Mesenchymal stem cell (in vitro differentiated cells and primary cell): ENCODE measurements at regions not wholly inside any gene's neighbourhood (a gene's known extent, or its start where the extent isn't known, plus 50 kb on each side); places are given as distances from the start of the nearest gene placed in this dataset.
"Not testable (repeated sequence)": the region's sequence is repeated elsewhere in the genome, so short reads cannot be mapped to it uniquely, and the experiment has no call there.

Experiments used
- DNase-seq: peaks from one replicate; pipeline ENCODE4 v3.0.0-alpha.2; 2013
- H2AFZ ChIP-seq: one replicate; pipeline ENCODE4 v1.6.1; 2013; ENCODE audit warnings: low read depth, mild to moderate bottlenecking, control low read depth, inconsistent platforms, low read length, moderate library complexity
- H2AK5ac ChIP-seq: 2 replicates; pipeline ENCODE4 v1.6.1; 2013; ENCODE audit warnings: low read length, moderate library complexity, mild to moderate bottlenecking, inconsistent platforms; ENCODE audit not compliant: severe bottlenecking
- H2BK120ac ChIP-seq: one replicate; pipeline ENCODE4 v1.6.1; 2013; ENCODE audit warnings: low read depth, mild to moderate bottlenecking, inconsistent platforms, low read length, moderate library complexity
- H2BK12ac ChIP-seq, 2 experiments: one replicate each; pipeline ENCODE4 v1.6.1; 2013; ENCODE audit warnings: inconsistent platforms in 2 of 2, low read length in 2 of 2, mild to moderate bottlenecking in 2 of 2, moderate library complexity in 2 of 2, control low read depth in 1 of 2
- H2BK15ac ChIP-seq: one replicate; pipeline ENCODE4 v1.6.1; 2013; ENCODE audit warnings: mild to moderate bottlenecking, low read depth, inconsistent platforms; ENCODE audit not compliant: poor library complexity, severe bottlenecking
- H2BK5ac ChIP-seq: 2 replicates; pipeline ENCODE4 v1.6.1; 2013; ENCODE audit warnings: low read depth, mild to moderate bottlenecking, low read length, control low read depth, inconsistent platforms; ENCODE audit not compliant: poor library complexity, severe bottlenecking
- H3K14ac ChIP-seq, 2 experiments: one replicate each; pipeline ENCODE4 v1.6.1; 2013; ENCODE audit warnings: inconsistent platforms in 2 of 2, low read length in 2 of 2, control low read depth in 1 of 2, mild to moderate bottlenecking in 1 of 2, moderate library complexity in 1 of 2
- H3K18ac ChIP-seq, 2 experiments: one replicate each; pipeline ENCODE4 v1.6.1; 2013; ENCODE audit warnings: inconsistent platforms in 2 of 2, low read length in 2 of 2, control low read depth in 1 of 2, low read depth in 1 of 2, mild to moderate bottlenecking in 1 of 2
- H3K23ac ChIP-seq, 2 experiments: one replicate each; pipeline ENCODE4 v1.6.1; 2013; ENCODE audit warnings: inconsistent platforms in 2 of 2, low read length in 2 of 2, mild to moderate bottlenecking in 2 of 2, moderate library complexity in 2 of 2, control low read depth in 1 of 2
- H3K27ac ChIP-seq: 2 replicates; pipeline ENCODE4 v1.5.1; 2013; ENCODE audit warnings: mild to moderate bottlenecking, moderate library complexity, low read length, control low read depth, inconsistent platforms; ENCODE audit not compliant: poor library complexity, severe bottlenecking
- H3K27me3 ChIP-seq, 2 experiments: 2 replicates each; pipeline versions ENCODE4 v1.6.1 to v1.7.0; 2013; ENCODE audit warnings: low read length in 2 of 2, mild to moderate bottlenecking in 2 of 2, moderate library complexity in 2 of 2, control low read depth in 1 of 2, inconsistent platforms in 1 of 2; ENCODE audit not compliant: control insufficient read depth in 1 of 2, insufficient read depth in 1 of 2
- H3K36me3 ChIP-seq, 2 experiments: 2 replicates each; pipeline versions ENCODE4 v1.6.1 to v1.7.0; 2013; ENCODE audit warnings: low read length in 2 of 2, control low read depth in 1 of 2, inconsistent platforms in 1 of 2, low read depth in 1 of 2, mild to moderate bottlenecking in 1 of 2; ENCODE audit not compliant: insufficient read depth in 2 of 2, control insufficient read depth in 1 of 2
- H3K4ac ChIP-seq, 2 experiments: one replicate each; pipeline ENCODE4 v1.6.1; 2013; ENCODE audit warnings: inconsistent platforms in 2 of 2, low read length in 2 of 2, mild to moderate bottlenecking in 2 of 2, moderate library complexity in 2 of 2, control low read depth in 1 of 2, low read depth in 1 of 2
- H3K4me1 ChIP-seq: 2 replicates; pipeline ENCODE4 v1.6.1; 2013; ENCODE audit warnings: low read depth, low read length, control low read depth; ENCODE audit not compliant: control insufficient read depth, insufficient read depth
- H3K4me2 ChIP-seq: 2 replicates; pipeline ENCODE4 v1.6.1; 2013; ENCODE audit warnings: low read length, mild to moderate bottlenecking, inconsistent platforms; ENCODE audit not compliant: poor library complexity, severe bottlenecking
- H3K4me3 ChIP-seq, 2 experiments: 2 replicates each; pipeline versions ENCODE4 v1.5.1 to v1.7.0; 2013; ENCODE audit warnings: low read length in 2 of 2, mild to moderate bottlenecking in 2 of 2, control low read depth in 1 of 2, low read depth in 1 of 2; ENCODE audit not compliant: insufficient read depth in 1 of 2
- H3K79me1 ChIP-seq: replicated peaks from 2 replicates; pipeline ENCODE4 v1.6.1; 2013; ENCODE audit warnings: mild to moderate bottlenecking, control low read depth, low read length, inconsistent platforms; ENCODE audit not compliant: poor library complexity, severe bottlenecking
- H3K9ac ChIP-seq: 2 replicates; pipeline ENCODE4 v1.7.0; 2013; ENCODE audit warnings: mild to moderate bottlenecking, low read length, moderate library complexity
- H3K9me3 ChIP-seq: 2 replicates; pipeline ENCODE4 v1.7.0; 2013; ENCODE audit warnings: mild to moderate bottlenecking, low read length; ENCODE audit not compliant: control insufficient read depth
- H4K8ac ChIP-seq: one replicate; pipeline ENCODE4 v1.6.1; 2013; ENCODE audit warnings: inconsistent platforms, mild to moderate bottlenecking, low read length, moderate library complexity
- H4K91ac ChIP-seq: one replicate; pipeline ENCODE4 v1.6.1; 2013; ENCODE audit warnings: mild to moderate bottlenecking, low read length, inconsistent platforms
- WGBS: methylation state at CpG from one replicate; pipeline ENCODE4 v1.1.7; 2013; ENCODE audit warnings: mixed read lengths; 5-methylcytosine and 5-hydroxymethylcytosine counted together

- H2BK15ac ChIP-seq = no peak overlapping the region
- no peak overlapping the region for H3K18ac ChIP-seq
- H2AK5ac ChIP-seq = no peak overlapping the region
- no peak overlapping the region for H2AFZ ChIP-seq
- H3K27me3 ChIP-seq = no peaks in the 10 kb centered on the region
- H4K91ac ChIP-seq = no peak overlapping the region
- no CpG with 5 or more reads among the region's 1 CpG for WGBS
- no peak overlapping the region for H3K9ac ChIP-seq
- H4K8ac ChIP-seq = no peak overlapping the region
- H3K23ac ChIP-seq = no peak overlapping the region
- peaks cover 63% of the 10 kb centered on the region for H3K9me3 ChIP-seq
- H3K4me2 ChIP-seq = no peak overlapping the region
- no peak overlapping the region for H3K14ac ChIP-seq
- H3K4me1 ChIP-seq = no peaks in the 10 kb centered on the region
- no peak for DNase-seq
- peak overlapping the region in 1 of 2 experiments; percentile 14 for H3K4me3 ChIP-seq
- H2BK120ac ChIP-seq = no peak overlapping the region
- H3K27ac ChIP-seq = no peak overlapping the region
- H2BK5ac ChIP-seq = no peak overlapping the region
- H3K36me3 ChIP-seq = no peaks in the 10 kb centered on the region
- no peak overlapping the region for H3K4ac ChIP-seq
- H2BK12ac ChIP-seq = no peak overlapping the region
- no peaks in the 10 kb centered on the region for H3K79me1 ChIP-seq
Observed at GRCh38 chr15:39009740-39010139, 445.1 kb upstream of the RASGRP1 start.

- H2AFZ ChIP-seq, H3K4ac ChIP-seq, H4K91ac ChIP-seq, H2BK120ac ChIP-seq, H3K4me1 ChIP-seq, H3K27me3 ChIP-seq, H4K8ac ChIP-seq, H2BK12ac ChIP-seq, H2AK5ac ChIP-seq, H3K4me2 ChIP-seq, H2BK15ac ChIP-seq, H3K18ac ChIP-seq, H3K4me3 ChIP-seq, H3K36me3 ChIP-seq, H3K27ac ChIP-seq, H3K79me1 ChIP-seq, H3K23ac ChIP-seq, H3K14ac ChIP-seq, DNase-seq, H3K9ac ChIP-seq, H2BK5ac ChIP-seq: not testable (repeated sequence)
- 53% methylated on average over 3 of the region's 3 CpGs for WGBS
- H3K9me3 ChIP-seq = peaks cover 60% of the 10 kb centered on the region
Observed at GRCh38 chr15:39011066-39011465, 446.5 kb upstream of the RASGRP1 start.

GRCh38 chr15:39013262-39013661 lies 448.6 kb upstream of the RASGRP1 start:
- H3K14ac ChIP-seq = no peak overlapping the region
- H3K27me3 ChIP-seq = no peaks in the 10 kb centered on the region
- no peak overlapping the region for H3K23ac ChIP-seq
- H3K79me1 ChIP-seq = no peaks in the 10 kb centered on the region
- no peak overlapping the region for H3K18ac ChIP-seq
- no peak overlapping the region for H3K4me2 ChIP-seq
- no peak for DNase-seq
- no peak overlapping the region for H2BK5ac ChIP-seq
- H2BK15ac ChIP-seq = no peak overlapping the region
- no peak overlapping the region for H4K8ac ChIP-seq
- H3K27ac ChIP-seq = no peak overlapping the region
- H3K36me3 ChIP-seq = no peaks in the 10 kb centered on the region
- no peak overlapping the region for H2AK5ac ChIP-seq
- no peak overlapping the region for H3K4ac ChIP-seq
- no peak overlapping the region for H3K4me3 ChIP-seq
- H2BK120ac ChIP-seq = no peak overlapping the region
- peaks cover 46% of the 10 kb centered on the region for H3K9me3 ChIP-seq
- WGBS = 97% methylated on average over 6 of the region's 12 CpGs
- no peak overlapping the region for H2AFZ ChIP-seq
- no peak overlapping the region for H4K91ac ChIP-seq
- no peaks in the 10 kb centered on the region for H3K4me1 ChIP-seq
- no peak overlapping the region for H3K9ac ChIP-seq
- no peak overlapping the region for H2BK12ac ChIP-seq

GRCh38 chr15:39014682-39015081 lies 450.1 kb upstream of the RASGRP1 start:
- no peaks in the 10 kb centered on the region for H3K27me3 ChIP-seq
- H3K9ac ChIP-seq = no peak overlapping the region
- DNase-seq = no peak
- H3K79me1 ChIP-seq = no peaks in the 10 kb centered on the region
- H3K27ac ChIP-seq = no peak overlapping the region
- no peak overlapping the region for H3K23ac ChIP-seq
- no peak overlapping the region for H2BK120ac ChIP-seq
- peaks cover 32% of the 10 kb centered on the region for H3K9me3 ChIP-seq
- H2AFZ ChIP-seq = no peak overlapping the region
- no peak overlapping the region for H4K8ac ChIP-seq
- no peak overlapping the region for H2BK15ac ChIP-seq
- H3K4me3 ChIP-seq = no peak overlapping the region
- no peak overlapping the region for H3K14ac ChIP-seq
- no CpG with 5 or more reads among the region's 1 CpG for WGBS
- H3K4me2 ChIP-seq = no peak overlapping the region
- H4K91ac ChIP-seq = no peak overlapping the region
- H3K4me1 ChIP-seq = no peaks in the 10 kb centered on the region
- H2AK5ac ChIP-seq = no peak overlapping the region
- no peaks in the 10 kb centered on the region for H3K36me3 ChIP-seq
- no peak overlapping the region for H3K18ac ChIP-seq
- H2BK5ac ChIP-seq = no peak overlapping the region
- H2BK12ac ChIP-seq = no peak overlapping the region
- no peak overlapping the region for H3K4ac ChIP-seq
